RWPE2 (cell line): ENCODE measurements at regions not wholly inside any gene's neighbourhood (a gene's known extent, or its start where the extent isn't known, plus 50 kb on each side); places are given as distances from the start of the nearest gene placed in this dataset.

Experiments used
- ATAC-seq: fragments of 200-7000 bp; cut with Tn5 transposase; 3 replicates; pipeline ENCODE4 v1.9.1; 2021; ENCODE audit warnings: low read depth
- DNase-seq: peaks from one replicate; pipeline ENCODE4 v3.0.0-alpha.2; 2020; ENCODE audit warnings: low spot score
- H3K27ac ChIP-seq: fragments of 450-650 bp; 2 replicates; pipeline ENCODE4 v1.5.1; 2017; ENCODE audit warnings: mild to moderate bottlenecking; ENCODE audit not compliant: poor library complexity, severe bottlenecking
- H3K27me3 ChIP-seq: fragments of 250-450 bp; sonication (Bioruptor Pico); 2 replicates; pipeline ENCODE4 v1.5.1; 2021; ENCODE audit warnings: mild to moderate bottlenecking, moderate library complexity; ENCODE audit not compliant: insufficient read depth, poor library complexity, severe bottlenecking
- H3K36me3 ChIP-seq: fragments of 250-450 bp; sonication (Bioruptor Pico); 2 replicates; pipeline ENCODE4 v1.5.1; 2020; ENCODE audit warnings: low read depth, mild to moderate bottlenecking, moderate library complexity
- H3K4me1 ChIP-seq: fragments of 250-450 bp; sonication (Bioruptor Pico); 2 replicates; pipeline ENCODE4 v1.5.1; 2021; ENCODE audit warnings: mild to moderate bottlenecking, moderate library complexity; ENCODE audit not compliant: insufficient read depth, poor library complexity, severe bottlenecking
- H3K4me3 ChIP-seq: fragments of 250-450 bp; sonication (Bioruptor Pico); 2 replicates; pipeline ENCODE4 v1.5.1; 2021; ENCODE audit warnings: mild to moderate bottlenecking, moderate library complexity; ENCODE audit not compliant: severe bottlenecking
- H3K9me3 ChIP-seq: fragments of 250-450 bp; sonication (Bioruptor Pico); 2 replicates; pipeline ENCODE4 v1.5.1; 2021; ENCODE audit warnings: mild to moderate bottlenecking, moderate library complexity; ENCODE audit not compliant: severe bottlenecking
- CTCF ChIP-seq: fragments of 450-650 bp; IDR thresholded peaks from one replicate; pipeline ENCODE4 v1.5.1; 2017; ENCODE audit warnings: mild to moderate bottlenecking, moderate library complexity; ENCODE audit not compliant: poor library complexity, severe bottlenecking

DNA sequence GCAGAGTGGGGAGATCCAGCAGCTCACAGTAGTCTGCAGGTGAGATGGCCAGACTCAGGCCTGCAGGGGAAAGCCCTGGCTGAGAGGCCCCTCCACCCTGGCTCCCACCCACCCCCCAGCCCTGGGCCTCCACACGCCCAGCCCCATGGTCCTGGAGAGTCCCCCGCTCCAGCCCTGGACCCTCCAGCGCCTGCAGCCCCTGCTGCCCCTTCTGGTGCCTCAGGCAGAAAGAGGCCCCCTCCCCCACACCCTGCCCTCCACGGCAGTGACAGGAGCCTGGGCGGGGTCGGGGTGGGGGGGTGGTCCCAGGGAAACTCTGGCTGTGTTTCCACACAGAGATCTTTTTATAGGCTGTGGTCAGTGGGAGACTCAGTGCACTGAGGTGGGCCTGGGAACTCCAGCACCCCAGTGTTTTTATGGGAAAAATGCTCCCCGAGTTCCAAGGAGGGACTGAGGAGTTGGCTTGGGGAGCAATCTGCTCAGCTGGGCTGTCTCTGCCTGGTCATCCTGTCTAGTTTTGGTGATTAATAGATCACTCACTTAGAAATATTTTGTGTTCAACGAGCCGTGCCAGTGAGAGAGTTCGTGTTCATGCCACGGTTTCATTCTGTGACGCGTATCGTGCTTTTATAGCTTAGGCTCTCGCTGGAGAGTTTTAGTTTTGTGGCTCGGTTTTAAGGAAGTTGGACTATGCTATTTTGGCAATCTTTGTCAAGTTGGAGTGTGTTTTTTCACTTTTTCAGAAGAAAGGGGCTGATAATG lies 53.1 kb upstream of the HGFAC start:
- Histone ChIP-seq H3K27me3 (no peaks in the 10 kb centered on the region), H3K4me1 (peaks cover 19% of the 10 kb centered on the region), H3K27ac (peak overlapping the region; percentile 97), H3K4me3 (peak overlapping the region; percentile 25), H3K36me3 (peaks cover 6% of the 10 kb centered on the region; the same call in 1 of the 2 replicates), H3K9me3 (no peaks in the 10 kb centered on the region)
- DNase-seq = no peak
- ATAC-seq = peak; percentile 34
- TF ChIP-seq CTCF = no peak

GRCh38 chr4:3389233-3390215 lies 52.2 kb upstream of the HGFAC start:
- TF ChIP-seq CTCF = no peak
- peak overlapping the region; percentile 97 for H3K27ac ChIP-seq

GRCh38 chr4:3390288-3390811 lies 51.4 kb upstream of the HGFAC start:
- TF ChIP-seq CTCF = no peak
- no peak overlapping the region for H3K27ac ChIP-seq
- DNase-seq (no peak), ATAC-seq (no peak)
- peaks cover 10% of the 10 kb centered on the region for H3K4me1 ChIP-seq
- H3K9me3 ChIP-seq = no peaks in the 10 kb centered on the region
- H3K36me3 ChIP-seq = peaks cover 13% of the 10 kb centered on the region; the same call in 1 of the 2 replicates
- no peak overlapping the region for H3K4me3 ChIP-seq
- H3K27me3 ChIP-seq = no peaks in the 10 kb centered on the region

More at GRCh38 chr4:3389233-3390215, 52.2 kb upstream of the HGFAC start:
- no peaks in the 10 kb centered on the region for H3K27me3 ChIP-seq
- H3K4me1 ChIP-seq = peaks cover 12% of the 10 kb centered on the region
- peak overlapping the region; percentile 1 for H3K4me3 ChIP-seq
- no peaks in the 10 kb centered on the region for H3K9me3 ChIP-seq
- H3K36me3 ChIP-seq = peaks cover 9% of the 10 kb centered on the region; the same call in 1 of the 2 replicates
- DNase-seq (peak; percentile 53), ATAC-seq (no peak)

DNA sequence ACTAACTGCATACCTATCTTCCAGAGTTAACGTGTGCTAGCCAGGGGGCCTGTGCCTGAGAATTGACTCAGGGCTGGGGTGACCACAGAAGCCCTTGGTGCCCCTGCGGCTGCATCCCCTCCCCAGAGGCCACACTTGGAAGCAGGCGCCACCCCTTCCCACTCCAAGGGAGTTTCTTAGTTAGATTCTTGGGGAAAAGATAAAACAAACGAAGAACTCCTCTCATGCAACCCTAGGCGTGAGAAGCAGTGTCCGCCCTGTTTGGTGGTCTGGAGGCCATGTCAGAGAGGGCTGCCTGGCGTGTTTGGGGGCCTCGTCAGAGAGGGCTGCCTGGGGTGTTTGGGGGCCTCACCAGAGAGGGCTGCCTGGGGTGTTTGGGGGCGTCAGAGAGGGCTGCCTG lies 50.3 kb upstream of the HGFAC start:
- DNase-seq (no peak), ATAC-seq (no peak)
- peaks cover 4% of the 10 kb centered on the region for H3K9me3 ChIP-seq
- no peak overlapping the region for H3K27ac ChIP-seq
- TF ChIP-seq CTCF = no peak
- H3K4me1 ChIP-seq = peaks cover 7% of the 10 kb centered on the region
- no peak overlapping the region for H3K4me3 ChIP-seq
- no peaks in the 10 kb centered on the region for H3K27me3 ChIP-seq
- H3K36me3 ChIP-seq = peaks cover 13% of the 10 kb centered on the region; the same call in 1 of the 2 replicates
